NCI-H2107 treated with DMSO at 0.1 percent for 48 hours (cell line): ENCODE measurements at regions not wholly inside any gene's neighbourhood (a gene's known extent, or its start where the extent isn't known, plus 50 kb on each side); places are given as distances from the start of the nearest gene placed in this dataset.

ENCODE experiments used
- DNase-seq: peaks from one replicate; lab custom pipeline; 2025; ENCODE audit not compliant: unreplicated experiment; lab: John Stamatoyannopoulos, UW

DNA sequence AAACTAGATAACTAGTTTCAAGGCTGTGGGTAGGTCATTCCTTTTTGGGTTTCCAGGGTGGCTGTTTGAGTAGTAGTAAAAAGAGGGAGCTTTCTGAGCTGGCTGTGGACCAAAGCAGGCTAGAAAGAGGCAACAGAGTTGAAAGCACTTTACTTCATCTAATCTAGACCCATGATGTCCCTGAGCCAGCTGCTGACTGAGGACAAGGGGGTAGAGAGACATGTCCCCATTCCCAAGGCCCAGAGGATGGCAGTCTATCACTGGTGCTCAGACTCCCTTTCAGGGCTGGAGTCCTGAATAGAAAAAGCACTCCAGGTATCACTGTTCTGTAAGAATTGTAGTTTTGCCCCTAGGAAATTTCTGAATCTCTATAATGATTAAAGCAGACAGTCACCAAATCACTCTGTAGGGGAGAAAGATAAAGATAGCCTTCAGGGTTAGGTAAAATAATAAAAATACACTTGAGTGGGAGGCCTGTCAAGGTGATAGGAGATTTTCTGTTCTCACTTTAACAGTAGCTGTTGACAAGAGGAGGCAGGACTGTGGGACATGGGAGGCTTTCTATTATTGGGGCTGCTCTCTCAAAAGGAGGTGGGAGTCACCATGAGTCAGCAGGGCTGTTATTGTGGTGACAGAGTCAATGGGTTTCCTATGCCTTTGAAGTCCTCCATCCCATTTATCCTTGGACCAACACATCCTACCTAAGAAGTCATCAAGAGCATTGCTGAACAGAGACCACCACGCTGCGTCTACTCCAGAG, 190.2 kb upstream of the MPHOSPH6 start:
- DNase-seq = no peak

DNA sequence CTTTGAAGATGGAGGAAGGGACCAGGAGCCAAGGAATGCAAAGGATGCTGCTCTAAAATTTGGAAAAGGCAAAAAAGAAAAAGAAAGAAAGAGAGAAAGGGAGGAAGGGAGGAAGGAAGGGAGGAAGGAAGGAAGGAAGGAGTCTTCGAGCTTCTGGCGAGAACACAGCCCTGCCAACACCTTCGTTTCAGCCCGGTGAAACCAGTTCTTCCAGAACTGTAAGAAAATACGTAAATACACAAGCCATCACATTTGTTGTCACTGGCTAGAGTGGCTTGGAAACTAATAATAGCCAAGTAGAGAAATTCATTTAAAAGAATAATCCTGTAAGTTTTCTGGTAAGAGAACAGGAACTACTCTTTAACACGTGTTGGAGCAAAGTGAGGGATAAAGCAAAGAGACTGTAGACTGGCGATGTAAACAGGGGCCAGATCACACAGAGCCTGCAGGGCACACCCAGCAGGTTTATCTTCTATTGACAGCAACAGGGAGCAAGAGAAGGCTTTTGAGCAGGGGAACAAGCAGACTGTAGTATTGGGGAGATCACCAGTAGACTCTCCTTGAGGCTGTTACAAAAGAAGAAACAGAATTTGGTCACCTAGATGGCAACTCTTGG, 188.7 kb upstream of the MPHOSPH6 start:
- no peak for DNase-seq

DNA sequence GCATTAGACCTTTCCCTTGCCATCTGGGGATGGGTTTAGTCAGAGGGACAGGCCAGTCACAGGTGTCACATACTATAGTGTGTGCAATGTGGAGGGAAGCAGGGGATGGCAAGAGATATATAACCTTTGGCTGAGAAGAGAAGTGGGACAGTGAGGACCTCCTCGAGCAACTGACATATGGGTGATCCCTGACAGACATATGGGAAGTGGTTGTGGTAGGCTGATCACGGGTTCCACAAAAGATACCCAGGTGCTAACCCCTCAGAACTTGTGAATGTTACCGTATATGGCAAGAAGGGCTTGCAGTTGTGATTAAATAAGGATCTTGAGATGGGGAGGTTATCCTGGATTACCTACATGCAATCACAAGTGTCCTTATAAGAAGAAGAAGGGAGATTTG, 188.1 kb upstream of the MPHOSPH6 start:
- DNase-seq = no peak

DNA sequence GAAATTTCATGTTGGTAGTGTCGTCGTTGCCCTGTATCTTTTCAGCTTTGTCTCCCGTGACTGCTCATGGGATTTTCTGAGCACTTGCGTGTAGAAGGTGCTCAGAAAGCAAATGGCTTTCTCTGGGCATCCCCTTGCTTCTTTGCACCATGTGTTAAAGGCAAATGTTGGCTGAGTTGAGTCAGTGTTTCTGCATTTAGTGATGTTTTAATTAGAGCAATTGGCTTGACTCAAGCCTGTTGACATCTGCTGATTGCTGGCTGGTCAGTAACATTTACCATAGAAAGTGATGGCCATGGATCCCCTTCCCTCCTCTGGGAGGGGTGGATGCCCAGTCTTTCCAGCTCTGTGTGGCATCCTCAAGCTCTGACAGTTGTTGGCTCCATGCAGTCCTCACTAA, 187.2 kb upstream of the MPHOSPH6 start:
- no peak for DNase-seq

DNA sequence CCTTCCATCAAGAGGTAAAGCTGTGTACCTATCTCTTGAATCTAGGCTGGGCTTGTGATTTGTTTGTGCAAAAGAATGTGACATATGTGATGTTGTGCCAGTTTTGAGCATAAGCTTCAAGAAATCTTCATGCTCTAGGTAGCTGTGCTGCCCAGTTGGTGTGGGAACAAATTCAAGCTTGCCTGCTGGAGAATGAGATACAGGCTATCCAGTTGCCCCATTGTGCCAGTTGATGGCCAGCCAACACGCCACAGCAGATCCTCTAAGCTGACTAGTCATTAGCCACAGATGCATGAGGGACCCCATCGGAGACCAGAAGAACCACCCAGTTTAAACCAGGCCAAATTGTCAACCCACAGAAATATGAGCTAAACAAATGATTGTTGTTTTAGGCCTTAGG, 180.5 kb upstream of the MPHOSPH6 start:
- no peak for DNase-seq

DNA sequence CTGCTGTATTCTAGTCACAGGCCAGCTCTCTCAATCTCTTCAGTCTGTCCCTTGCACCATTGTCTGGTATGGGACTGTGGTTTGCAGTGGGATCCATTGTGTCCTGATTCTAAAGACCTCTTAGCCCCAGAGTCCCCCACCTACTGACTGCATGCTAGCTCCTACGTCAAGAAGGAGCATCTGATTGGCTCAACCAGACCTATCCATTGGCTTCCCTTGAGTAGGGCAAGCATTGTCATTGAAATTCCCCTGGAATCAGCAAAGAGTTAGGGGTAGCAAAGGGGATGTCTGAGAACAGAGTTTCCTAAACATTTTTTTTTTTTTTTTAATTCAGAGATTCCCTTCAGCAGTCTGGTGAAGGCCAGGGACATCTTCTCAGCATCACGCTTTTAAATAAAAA, 175.3 kb upstream of the MPHOSPH6 start:
- DNase-seq = no peak

DNA sequence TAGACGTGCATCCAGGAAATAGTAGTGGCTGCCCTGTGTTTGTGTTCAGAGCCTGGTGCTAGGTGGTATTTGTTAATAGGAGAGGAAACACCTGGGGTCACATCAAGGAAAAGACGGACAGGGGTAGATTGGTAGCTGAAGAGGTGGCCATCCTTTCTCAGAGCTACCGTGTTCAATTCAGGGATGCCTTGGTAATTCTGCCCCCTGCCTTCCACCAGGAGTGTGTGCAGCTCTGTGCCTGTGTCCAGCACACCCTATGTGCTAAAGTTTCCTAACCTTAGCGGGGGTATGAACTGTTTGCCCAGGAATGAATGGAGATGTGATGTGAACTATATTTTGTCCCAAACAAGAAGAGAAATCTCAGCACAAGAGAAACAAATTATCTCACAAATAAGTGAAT, 174.1 kb upstream of the MPHOSPH6 start:
- peak; percentile 3 for DNase-seq

DNA sequence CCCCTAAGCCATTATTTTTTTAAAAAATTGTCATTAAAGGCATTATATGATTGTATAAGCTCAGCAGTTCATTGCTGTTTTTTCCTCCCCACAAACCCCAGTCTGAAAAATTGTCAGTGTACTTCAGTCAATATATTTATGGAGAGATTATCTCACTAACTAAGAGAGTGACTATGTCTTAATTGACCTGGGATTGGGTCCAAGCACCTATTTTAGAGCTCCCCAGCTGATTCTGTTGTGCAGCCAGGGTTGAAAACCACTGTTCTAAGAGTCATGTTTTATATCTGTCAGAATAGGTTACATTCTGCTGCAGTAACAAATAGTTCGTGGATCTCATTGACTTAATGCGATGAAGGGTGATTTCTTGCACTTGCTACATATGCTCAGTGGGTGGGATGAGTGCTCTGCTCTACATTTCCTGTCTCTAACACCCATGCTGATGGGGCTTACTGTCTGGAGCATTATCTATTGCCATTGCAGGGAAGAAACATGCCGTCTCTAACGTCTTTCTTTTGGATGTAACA, 171.2 kb upstream of the MPHOSPH6 start:
- no peak for DNase-seq

DNA sequence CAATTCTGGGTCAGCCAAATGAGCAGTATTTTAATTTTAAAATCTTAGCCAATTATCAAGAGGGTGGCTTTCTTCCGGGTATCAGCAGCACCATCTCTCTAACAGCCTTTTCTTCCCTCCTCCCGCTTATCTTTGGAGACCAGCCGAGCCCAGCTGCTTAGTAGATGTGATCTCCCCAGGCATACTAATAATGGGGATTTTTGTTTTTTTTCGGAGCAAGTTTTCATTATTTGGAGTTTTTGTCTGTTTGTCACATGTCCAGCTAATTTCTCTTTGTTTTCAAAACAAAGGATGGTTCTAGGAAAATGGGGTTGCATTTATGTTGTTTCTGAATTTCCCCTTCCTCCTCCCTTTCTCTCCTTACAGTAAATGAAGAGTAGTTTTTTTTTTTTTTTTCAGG, 170.5 kb upstream of the MPHOSPH6 start:
- no peak for DNase-seq

DNA sequence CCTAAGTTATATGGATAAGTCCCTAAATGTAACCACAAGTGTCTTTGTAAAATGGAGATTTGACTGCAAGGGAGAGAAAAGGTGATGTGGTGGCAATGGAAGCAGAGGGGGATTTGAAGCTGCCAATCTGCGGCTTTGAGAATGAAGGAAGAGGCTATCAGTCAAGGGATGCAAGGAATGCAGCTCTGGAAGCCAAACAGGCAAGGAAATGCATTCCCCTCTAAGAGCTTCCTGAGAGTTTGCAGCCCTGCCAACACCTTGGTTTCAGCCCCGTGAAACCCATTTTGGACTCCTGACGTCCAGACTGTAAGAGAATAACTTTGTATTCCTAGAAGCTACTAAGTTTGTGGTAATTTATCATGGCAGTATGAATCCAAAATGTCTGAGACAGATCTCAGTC, 167.3 kb upstream of the MPHOSPH6 start:
- no peak for DNase-seq

DNA sequence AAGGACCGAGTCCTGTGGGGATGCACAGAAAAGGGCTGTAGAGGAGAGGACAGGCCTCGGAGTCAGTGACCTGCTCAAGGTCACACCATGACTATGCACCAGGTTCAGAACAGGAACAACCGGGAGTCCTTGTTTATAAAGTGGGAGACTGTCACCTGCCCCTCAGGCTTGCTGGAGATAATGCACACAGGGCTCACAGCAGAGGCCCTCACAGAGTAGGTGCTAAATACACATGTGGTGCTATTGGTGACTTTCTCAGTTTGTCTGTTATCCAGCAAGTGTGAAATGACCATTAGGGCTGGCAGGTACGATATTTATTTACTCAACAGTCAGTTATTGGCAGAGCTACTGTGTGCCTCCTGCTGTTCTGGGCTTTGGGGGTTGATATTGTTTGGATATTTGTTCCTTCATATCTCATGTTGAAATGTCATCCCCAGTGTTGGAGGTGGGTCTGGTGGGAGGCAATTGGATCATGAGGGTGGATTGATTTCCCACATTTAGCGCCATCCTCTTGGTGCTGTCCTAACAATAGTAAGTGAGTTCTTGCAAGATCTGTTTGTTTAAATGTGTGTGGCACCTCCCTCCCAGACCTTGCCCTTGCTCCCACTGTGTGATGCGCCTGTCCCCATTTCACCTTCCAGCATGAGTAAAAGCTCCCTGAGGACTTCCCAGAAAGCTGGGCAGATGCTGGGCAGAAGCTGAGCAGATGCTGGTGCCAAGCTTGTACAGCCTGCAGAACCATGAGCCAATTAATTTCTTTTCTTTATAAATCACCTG, 162.1 kb upstream of the MPHOSPH6 start:
- no peak for DNase-seq

DNA sequence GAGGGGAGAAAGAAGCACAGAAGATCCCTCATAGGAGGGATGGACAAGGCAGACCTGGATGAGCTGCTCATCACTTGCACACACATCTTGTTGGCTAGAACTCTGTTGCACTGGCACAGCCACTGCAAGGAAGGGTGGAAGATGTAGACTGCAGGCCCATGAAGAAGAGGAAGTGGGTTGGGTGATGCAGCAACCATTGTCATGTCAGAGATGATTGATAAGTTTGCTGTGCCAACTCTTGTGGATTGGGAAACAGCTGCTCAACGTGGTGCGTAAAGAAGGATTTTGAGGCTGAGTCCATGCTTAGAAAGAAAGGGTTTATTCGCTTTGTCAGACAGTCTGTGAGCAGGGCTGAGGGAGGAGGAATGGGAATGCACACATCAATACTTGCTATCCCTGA, 161.4 kb upstream of the MPHOSPH6 start:
- no peak for DNase-seq

DNA sequence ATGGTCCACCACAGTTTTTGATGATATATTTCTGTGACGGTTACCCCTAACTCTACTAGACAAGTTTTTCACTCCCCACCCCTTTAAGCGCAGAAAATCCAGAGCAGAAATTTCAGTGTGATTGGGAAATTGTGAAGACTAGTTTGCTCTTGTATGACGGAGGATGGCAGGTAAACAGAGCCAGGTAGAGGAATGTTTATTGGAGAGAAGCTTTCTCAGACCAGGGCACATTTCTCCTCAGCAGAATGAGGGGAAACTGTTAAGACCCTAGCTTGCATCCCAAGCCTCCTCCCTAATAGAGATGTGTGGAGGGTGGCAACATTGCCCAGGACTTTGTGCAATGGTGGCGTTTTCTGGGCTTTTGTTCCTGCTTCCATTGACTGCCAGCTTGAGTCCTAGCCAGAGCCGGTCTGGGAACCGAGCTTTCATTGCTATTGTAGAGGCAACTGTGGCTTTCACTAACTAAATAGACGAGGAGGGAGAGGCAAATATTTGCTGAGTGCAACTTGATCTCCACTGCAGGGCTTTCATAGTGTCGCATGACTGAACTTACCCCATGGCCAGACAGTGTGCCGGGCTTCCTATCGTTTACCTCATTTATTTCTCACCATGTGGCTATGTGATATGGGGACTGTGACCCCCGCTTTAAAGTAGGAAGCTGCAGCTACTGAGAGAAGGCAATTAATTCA, 159.6 kb upstream of the MPHOSPH6 start:
- DNase-seq = peak; percentile 89

DNA sequence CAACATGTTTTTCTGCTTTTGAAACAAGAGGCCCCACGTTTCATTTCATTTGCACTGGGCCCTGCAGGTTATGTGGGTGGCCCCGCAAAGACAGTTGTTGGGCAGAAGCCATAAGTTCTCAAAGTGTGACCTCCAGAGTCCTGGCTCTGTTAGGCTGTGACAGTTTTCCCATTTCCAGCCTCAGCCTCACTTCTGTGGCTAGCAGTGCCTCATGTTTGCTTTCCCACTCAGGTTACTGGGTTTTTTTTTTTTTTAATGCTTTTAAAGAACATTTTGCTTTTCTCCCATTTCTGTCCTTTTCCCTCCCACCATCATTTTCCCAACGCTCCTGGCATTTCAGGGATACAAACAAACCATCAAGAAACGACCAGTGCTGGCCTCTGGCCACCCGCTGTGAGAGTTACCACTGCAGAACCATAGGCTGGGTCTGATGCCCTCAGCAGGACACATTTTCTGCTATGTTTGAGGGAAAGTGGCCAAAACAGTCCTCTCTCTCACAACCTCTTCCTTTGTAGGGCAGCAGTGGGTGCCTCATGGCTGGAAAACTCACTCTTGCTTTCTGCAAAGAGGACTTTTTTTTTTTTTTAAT, 159.0 kb upstream of the MPHOSPH6 start:
- DNase-seq = peak; percentile 2

DNA sequence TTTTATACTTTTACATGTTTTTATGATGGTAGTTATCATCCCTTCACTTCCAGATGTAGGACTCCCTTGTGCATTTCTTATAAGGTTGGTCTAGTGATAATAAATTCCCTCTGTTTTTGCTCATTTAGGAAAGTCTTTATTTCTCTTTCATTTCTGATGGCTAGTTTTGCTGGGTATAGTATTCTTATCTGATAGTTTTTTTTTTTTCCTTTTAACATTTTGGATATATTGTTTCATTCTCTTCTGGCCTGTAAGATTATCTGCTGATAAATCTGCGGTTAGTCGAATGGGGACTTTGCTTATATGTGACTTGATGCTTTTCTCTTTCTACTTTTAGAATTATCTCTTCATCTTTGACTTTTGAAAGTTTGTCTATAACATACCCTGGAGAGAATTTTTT, 153.1 kb upstream of the MPHOSPH6 start:
- DNase-seq = no peak

DNA sequence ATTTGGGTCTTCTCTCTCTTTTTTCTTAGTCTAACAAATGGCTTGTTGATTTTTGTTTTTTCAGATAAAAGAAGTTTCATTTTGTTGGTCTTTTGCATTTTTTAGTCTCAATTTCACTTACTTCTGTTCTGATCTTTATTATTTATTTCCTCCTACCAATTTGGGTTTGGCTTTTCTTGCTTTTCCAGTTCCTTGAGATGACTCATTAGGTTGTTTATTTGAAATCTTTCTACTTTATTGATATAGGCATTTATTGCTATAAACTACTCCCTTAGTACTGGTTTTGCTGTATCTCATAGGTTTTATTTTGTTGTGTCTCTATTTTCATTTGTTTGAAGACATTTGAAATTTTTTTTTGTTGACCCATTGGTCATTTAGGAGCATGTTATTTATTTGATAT, 152.2 kb upstream of the MPHOSPH6 start:
- DNase-seq = no peak

DNA sequence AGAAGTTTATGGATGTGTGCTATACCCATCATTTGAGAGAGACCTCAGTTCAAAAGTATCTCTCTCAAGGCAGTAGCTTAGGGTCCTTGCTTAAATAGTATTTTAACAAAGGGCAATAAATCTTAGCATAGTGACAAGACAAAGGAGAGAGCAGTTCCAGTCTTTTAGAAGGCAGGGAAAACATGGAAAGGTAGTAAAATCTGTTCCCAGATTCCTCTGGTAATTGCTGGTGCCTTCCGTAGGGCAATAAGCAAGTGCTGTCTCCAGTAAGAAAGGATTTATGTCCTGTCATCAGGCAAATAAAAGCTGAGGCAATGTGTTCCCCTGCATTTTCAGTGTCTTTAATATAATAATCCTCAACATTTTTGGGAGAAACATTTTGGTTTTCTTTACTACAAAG, 149.0 kb upstream of the MPHOSPH6 start:
- DNase-seq = no peak

DNA sequence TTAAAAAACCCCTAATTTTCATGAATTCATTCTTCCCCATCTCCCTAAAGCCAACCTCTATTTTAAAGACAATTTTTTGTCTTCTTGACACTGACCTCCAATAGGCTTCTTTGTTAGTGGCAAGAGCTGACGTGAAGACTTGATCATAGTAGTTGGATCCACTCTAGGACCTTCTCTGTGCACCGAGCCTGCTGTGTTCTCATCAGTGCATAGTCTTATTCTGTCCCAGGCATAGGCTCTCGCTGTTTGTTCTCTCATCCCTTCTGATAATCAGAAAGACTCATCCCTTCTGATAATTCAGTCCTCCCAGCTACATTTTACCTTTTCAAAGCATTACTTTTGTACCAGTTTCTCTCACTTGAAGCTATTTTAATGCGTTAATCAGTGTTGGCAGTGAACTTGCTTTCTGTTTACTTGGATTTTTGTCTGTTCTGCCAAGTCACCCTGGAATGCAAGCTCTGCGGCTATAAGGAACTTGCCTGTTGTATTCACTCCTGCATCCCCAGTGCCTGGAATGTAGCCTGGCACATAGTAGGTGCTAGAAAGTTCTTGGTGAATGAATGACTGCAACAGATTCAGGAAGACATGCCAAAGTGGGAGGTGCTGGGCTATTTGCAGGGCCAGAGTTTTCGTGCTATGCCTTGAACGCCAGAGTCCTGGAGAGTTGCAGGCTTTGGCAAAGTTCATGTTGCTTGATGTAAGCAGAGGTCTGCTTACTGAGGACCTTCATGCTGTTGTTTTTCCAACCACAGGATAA, 147.6 kb upstream of the MPHOSPH6 start:
- no peak for DNase-seq

DNA sequence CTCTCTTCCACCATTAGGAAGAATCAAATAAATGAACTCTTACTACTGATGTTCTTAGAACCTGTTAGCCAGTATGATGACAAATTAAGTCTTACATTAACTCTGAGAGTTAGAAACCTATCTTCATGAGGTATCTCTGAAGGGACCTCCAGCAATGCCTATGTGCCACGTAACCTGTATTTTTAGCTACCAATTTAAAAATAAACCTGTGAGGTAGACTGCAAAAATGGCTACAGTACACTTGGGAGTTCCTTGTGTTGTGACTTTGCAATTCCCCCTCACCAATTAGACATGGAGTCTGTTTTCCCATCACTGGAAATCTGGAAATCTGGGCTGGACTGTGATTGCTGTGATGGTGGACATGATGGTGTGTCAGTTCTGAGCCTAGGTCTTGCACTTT, 143.7 kb upstream of the MPHOSPH6 start:
- no peak for DNase-seq

DNA sequence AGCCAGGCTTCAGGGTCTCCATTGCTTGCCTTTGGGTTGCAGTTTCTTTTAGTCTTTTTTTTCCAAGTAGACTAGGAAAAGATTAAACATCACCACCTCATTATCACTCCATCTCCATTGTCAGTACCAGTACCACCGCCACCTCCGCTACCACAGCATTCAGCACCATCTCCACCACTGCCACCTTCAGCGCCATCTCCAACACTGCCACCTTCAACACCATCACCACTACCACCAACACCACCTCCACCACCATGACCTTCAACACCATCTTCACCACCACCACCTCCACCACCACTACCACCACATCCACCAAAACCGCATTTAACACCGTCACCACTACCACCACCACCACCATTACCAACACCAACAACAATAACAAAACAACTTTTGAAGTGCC, 141.5 kb upstream of the MPHOSPH6 start:
- no peak for DNase-seq
